T-helper 1 cell treated with Interleukin-12 subunit alpha and Interleukin-12 subunit beta and Interleukin-4 antibody, amounts not matched to agents 30 μg/mL and 1 μg/mL, for 36 hours (primary cell): ENCODE measurements at regions not wholly inside any gene's neighbourhood (a gene's known extent, or its start where the extent isn't known, plus 50 kb on each side); places are given as distances from the start of the nearest gene placed in this dataset.

Source experiments
- H3K27ac Mint-ChIP-seq: one replicate; pipeline ENCODE4 v1.8.0; 2021; ENCODE audit warnings: mild to moderate bottlenecking, mixed read lengths
- H3K27me3 Mint-ChIP-seq: one replicate; pipeline ENCODE4 v1.8.0; 2021; ENCODE audit warnings: low read depth, mixed read lengths
- H3K36me3 Mint-ChIP-seq: one replicate; pipeline ENCODE4 v1.8.0; 2021; ENCODE audit warnings: low read depth, mixed read lengths
- H3K4me1 Mint-ChIP-seq: one replicate; pipeline ENCODE4 v1.8.0; 2021; ENCODE audit warnings: low read depth, mixed read lengths
- H3K4me3 Mint-ChIP-seq: one replicate; pipeline ENCODE4 v1.8.0; 2021; ENCODE audit warnings: mild to moderate bottlenecking, moderate library complexity, mixed read lengths
- H3K9me3 Mint-ChIP-seq: one replicate; pipeline ENCODE4 v1.8.0; 2021; ENCODE audit warnings: mixed read lengths

DNA sequence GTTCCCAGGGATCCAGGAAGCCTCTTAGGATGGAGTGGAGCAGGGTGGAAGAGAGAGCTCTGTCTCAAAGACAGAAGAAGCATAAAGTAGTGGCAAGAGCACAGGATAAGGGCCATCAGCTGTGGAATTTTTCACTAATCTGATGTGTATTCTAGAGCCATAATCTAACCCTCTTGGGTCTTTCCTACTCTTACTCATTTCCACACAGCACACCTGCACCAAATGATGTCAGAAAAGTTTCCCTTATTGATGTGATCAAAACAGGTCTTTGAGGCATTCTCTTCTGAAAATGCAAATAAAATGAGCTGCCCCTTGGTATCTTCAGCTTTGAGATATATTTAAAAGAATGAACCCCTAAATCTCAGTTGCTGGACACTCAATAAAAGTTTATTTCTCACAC is 415.1 kb upstream of the CHST9 start:
- Mint-ChIP-seq H3K4me3 (no peak overlapping the region), H3K36me3 (no peaks in the 10 kb centered on the region), H3K9me3 (no peaks in the 10 kb centered on the region), H3K4me1 (no peaks in the 10 kb centered on the region), H3K27me3 (no peaks in the 10 kb centered on the region), H3K27ac (no peak overlapping the region)

DNA sequence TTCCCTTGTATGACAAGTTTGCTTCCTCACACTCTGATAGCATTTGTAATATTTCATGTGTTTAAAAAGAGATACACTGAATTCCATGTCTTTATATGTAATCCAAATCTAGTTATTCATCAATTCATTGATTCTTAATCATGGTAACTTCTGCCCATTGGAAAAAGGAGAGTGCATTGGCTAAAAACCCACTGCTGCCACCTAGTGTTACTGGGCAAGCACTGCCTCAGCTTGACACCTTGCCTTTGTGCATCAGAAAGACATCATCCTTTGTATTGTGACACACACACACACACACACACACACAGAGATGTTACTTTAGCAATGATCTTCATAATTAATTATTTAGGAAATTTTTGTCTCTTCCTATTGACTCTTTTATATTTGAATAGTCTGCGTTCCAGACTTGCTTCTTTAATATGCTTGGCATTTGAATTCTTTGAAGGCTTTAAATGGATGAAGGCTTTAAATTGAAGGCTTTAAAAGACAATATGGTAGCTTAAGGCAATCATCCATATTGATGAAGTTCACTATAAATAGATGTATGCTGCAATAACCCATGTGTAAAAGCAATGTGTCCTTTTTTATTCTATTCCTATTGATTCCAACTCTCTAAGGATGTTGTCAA is 414.2 kb upstream of the CHST9 start:
- no peak overlapping the region for H3K27ac Mint-ChIP-seq
- H3K9me3 Mint-ChIP-seq = no peaks in the 10 kb centered on the region
- H3K36me3 Mint-ChIP-seq = no peaks in the 10 kb centered on the region
- H3K27me3 Mint-ChIP-seq = no peaks in the 10 kb centered on the region
- H3K4me1 Mint-ChIP-seq = no peaks in the 10 kb centered on the region
- no peak overlapping the region for H3K4me3 Mint-ChIP-seq

DNA sequence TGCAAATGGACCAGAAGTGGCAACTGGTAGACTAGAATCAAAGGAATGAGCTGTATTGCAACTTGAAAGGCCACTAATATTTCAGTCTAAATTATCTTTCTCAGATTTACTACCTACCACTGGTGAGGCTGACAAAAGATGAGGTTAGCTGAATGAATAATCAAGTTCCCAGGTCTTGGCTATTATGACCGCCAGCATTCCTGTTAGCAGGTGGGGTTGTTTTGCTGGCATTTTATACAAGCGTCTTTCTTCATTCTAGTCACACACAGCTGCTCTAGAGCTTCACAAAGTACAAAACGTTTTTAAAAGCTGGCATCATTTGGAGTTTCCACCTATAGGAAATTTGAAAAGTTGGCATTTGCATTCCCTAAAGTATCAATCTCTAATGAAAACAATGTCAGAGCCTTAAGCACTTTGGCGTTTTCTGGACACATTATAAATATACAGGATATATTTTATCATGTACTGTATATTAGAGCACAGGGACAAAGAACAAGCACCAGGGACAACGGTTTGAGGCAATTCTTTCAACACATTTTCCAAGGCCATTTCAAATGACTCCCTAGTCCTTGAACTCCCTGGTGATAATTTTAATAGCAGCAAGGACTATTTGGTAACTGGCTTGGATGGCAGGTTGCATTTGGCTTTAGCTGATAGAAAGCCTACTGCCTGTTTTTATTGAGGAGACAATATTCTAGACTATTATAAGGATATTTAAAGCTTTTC is 410.2 kb upstream of the CHST9 start:
- no peaks in the 10 kb centered on the region for H3K27me3 Mint-ChIP-seq
- H3K4me1 Mint-ChIP-seq = no peaks in the 10 kb centered on the region
- no peak overlapping the region for H3K4me3 Mint-ChIP-seq
- no peak overlapping the region for H3K27ac Mint-ChIP-seq
- no peaks in the 10 kb centered on the region for H3K36me3 Mint-ChIP-seq
- H3K9me3 Mint-ChIP-seq = no peaks in the 10 kb centered on the region

DNA sequence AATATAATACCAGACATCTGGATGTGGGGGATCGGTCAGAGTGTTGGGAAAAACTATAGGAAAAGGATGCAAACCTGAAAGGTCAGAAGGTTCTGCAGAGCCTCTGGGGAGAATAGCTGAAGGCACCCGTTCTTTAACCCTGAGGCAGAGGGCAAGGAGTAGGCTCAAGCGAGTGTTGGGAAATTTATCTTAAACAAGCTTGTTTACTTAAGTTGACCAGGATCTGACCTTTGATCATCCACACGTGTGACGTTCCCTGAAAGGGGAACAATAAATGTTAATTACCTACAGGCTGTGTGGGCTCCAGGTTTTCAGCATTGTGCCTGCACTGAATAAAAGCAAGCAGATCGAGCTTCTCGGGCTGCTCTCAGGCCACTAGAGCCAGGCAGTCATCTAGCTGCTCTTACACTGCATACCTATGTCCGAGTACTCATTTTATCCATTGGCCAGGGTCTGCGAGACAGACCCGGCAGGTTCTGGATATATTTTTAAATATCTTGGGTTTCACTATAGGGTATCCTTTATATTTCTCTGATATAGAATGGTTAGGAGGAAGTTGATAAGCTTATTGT is 400.6 kb upstream of the CHST9 start:
- Mint-ChIP-seq H3K4me3 (no peak overlapping the region), H3K9me3 (peaks cover 4% of the 10 kb centered on the region), H3K4me1 (no peaks in the 10 kb centered on the region)

DNA sequence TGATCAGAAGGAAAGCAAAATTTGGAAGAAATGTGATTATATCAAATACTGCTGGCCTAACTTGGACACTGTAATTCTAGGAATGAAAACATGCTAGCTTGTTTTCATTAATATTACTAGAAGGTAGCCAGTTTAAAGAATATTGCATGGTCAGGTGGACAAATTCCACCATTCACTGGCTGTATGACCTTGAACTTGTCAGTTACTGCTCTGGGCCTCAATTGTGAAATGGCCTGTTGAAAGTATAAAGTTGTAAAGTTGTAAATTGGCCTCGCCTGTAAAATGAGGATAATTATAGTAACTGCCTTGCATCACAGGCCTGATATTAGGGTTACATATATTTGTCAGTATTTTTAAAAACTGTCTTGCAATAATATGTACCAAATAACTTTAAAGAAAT is 398.4 kb upstream of the CHST9 start:
- Mint-ChIP-seq H3K4me1 (no peaks in the 10 kb centered on the region), H3K27me3 (no peaks in the 10 kb centered on the region), H3K36me3 (no peaks in the 10 kb centered on the region), H3K4me3 (no peak overlapping the region), H3K9me3 (peaks cover 4% of the 10 kb centered on the region), H3K27ac (no peak overlapping the region)

More for the DNA sequence above, 400.6 kb upstream of the CHST9 start:
- Mint-ChIP-seq H3K36me3 (no peaks in the 10 kb centered on the region), H3K27ac (no peak overlapping the region), H3K27me3 (no peaks in the 10 kb centered on the region)

DNA sequence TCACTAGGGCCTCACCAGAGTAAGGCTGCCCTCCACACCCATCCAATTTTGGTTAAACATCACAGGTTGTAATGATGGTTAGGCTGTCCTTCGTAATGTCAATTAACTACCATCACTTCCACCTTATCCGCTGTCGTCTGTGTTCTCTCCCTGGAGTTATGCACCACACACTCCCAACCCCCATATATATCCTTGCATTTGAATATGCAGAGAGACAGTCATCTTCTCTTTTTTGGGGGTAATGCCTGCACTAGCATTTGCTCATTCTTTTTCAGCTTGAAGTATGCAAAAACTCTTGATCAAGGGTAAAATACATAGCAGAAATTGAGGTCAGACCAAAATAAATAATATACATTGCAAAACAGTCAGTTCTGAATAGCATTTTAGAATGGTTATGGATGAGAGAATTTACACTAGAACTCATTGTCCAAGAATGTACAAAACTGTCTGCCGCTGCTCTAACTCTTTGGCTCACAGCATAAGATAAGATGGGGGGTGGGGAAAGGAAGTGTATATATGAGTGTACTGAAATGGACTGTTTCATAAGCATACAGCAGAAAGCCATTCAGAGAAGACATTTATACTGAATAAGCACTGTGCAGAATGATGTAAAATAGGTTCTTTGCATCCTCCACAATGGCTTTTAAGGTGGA is 397.8 kb upstream of the CHST9 start:
- Mint-ChIP-seq H3K9me3 (peaks cover 4% of the 10 kb centered on the region), H3K4me1 (no peaks in the 10 kb centered on the region), H3K36me3 (no peaks in the 10 kb centered on the region), H3K27ac (no peak overlapping the region), H3K4me3 (no peak overlapping the region), H3K27me3 (no peaks in the 10 kb centered on the region)

DNA sequence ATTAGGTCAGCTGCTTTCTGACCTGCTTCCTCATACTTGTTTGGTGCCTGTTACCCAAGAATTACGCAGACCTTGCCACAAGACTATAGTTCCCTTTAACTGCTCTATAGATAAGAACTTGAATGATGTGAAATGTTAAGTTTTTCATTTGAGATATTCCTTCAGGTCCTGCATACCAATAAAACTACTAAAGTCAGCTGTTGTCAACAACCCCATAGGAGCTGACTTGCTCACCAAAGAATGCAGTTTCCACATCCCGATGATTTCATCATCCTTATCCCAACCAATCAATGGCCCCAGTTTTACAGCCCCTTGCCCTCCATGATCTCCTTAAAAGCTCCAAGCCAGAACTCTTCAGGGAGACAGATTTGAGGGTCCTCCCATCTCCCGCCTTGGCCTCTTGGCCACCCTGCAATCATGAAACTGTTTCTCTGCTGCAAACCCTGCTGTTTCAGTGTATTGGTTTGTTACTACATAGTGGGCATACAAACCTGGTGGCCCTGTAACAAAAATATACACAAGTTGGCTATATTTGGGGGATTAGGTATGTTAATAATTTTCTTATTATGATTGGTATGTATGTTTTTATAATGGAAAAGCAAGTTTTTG is 396.3 kb upstream of the CHST9 start:
- Mint-ChIP-seq H3K27ac (no peak overlapping the region), H3K9me3 (peaks cover 4% of the 10 kb centered on the region), H3K27me3 (no peaks in the 10 kb centered on the region), H3K36me3 (no peaks in the 10 kb centered on the region), H3K4me1 (no peaks in the 10 kb centered on the region), H3K4me3 (no peak overlapping the region)

DNA sequence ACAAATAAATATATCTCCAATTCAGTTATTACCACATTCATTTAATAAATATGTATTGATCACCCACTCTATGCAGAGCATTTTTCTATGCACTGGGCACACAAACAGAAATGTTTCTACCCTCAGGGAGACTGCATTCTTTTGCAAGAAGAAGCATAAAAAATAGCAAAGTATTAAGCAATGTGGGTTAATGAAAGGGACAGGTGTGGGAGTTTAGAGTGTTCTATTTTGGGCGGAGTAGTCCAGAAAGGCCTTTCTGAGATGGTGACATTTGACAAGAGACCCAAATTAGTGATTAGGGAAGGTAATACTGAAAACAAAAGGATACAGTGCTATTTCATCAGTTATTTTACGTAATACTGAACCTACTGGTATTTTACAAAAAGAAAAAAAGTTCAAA is 394.3 kb upstream of the CHST9 start:
- Mint-ChIP-seq H3K4me3 (no peak overlapping the region), H3K4me1 (no peaks in the 10 kb centered on the region), H3K27ac (no peak overlapping the region), H3K36me3 (no peaks in the 10 kb centered on the region), H3K27me3 (no peaks in the 10 kb centered on the region), H3K9me3 (peaks cover 4% of the 10 kb centered on the region)

DNA sequence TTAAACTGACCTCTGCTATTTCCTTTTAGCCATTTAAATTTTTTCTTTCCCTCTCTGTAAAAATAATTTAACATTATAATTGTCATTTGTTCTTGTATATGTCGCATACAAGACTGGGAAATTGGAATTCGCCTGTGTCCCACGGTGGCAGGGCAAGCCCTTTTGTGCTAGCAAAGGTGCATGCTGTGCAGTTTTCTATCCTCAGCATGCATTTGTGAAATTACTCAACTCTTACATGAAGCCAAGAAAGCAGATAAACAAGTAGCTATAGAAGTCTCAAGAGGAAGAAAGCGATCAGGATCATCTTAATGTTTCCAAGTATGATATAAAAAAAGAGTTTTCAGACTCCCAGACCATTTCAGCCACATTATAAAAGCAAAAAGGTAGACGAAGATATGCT is 392.6 kb upstream of the CHST9 start:
- Mint-ChIP-seq H3K36me3 (no peaks in the 10 kb centered on the region), H3K4me3 (no peak overlapping the region), H3K4me1 (no peaks in the 10 kb centered on the region), H3K9me3 (peaks cover 4% of the 10 kb centered on the region), H3K27ac (no peak overlapping the region), H3K27me3 (no peaks in the 10 kb centered on the region)

DNA sequence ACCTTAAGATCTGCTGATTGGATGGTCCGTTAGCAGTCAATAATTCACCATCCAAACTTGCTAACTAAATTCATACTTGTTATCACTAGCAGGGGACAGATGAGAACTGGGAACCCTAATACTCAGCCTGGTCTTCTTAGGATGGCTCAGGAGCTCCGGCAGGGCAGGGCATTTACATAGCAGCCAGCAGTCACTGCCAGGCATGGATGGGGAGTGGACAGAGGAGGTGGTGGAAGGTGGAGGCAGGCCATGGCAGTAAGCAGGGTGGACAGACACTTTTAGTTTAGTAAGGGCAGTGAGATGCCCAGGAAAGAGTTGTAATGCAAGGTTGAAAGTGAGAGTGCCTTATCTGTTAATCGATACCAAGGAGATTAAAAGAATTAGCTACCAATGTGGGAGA is 392.2 kb upstream of the CHST9 start:
- H3K9me3 Mint-ChIP-seq = peaks cover 3% of the 10 kb centered on the region
- no peaks in the 10 kb centered on the region for H3K36me3 Mint-ChIP-seq
- H3K4me3 Mint-ChIP-seq = no peak overlapping the region
- H3K27me3 Mint-ChIP-seq = no peaks in the 10 kb centered on the region
- no peaks in the 10 kb centered on the region for H3K4me1 Mint-ChIP-seq
- no peak overlapping the region for H3K27ac Mint-ChIP-seq

DNA sequence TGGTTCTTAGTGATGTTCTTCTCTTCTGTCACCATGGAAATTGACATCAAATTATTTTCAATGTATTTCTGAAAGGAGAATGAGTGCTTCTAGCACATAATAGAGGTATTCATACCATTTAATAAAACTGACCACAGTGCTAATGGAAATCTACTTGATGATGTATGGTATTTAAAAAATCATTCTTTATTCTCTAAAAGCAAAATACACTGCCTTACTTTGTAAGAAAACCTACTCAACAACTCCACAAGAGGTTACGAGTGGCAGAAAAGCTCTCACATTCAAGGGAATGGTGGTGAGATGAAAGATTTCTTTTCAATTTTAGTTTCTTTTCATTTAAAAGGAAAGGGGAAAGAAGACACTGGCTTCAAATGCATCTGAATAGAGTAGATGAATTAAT is 382.3 kb upstream of the CHST9 start:
- no peak overlapping the region for H3K27ac Mint-ChIP-seq
- no peaks in the 10 kb centered on the region for H3K4me1 Mint-ChIP-seq
- H3K27me3 Mint-ChIP-seq = no peaks in the 10 kb centered on the region
- peaks cover 4% of the 10 kb centered on the region for H3K9me3 Mint-ChIP-seq
- no peaks in the 10 kb centered on the region for H3K36me3 Mint-ChIP-seq
- no peak overlapping the region for H3K4me3 Mint-ChIP-seq

DNA sequence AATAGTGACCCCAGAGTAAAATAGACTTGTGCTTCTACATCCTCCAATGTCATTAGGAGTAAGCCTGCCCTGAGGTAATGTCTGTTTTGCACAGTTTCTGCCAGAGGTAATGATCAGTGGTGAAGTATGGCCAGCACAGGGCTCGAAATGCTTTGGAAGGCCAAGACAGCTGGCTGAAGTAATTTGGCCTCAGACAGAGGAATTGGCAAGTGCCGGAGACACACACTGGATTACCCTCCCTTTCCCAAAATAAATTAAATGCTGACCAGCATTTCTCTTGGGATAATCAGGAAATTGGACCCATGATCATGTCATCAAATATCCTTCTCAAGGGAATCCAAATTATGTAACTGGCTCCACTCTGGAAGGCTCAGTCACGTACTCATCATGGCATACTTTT is 379.0 kb upstream of the CHST9 start:
- H3K36me3 Mint-ChIP-seq = no peaks in the 10 kb centered on the region
- H3K9me3 Mint-ChIP-seq = no peaks in the 10 kb centered on the region
- no peak overlapping the region for H3K27ac Mint-ChIP-seq
- no peak overlapping the region for H3K4me3 Mint-ChIP-seq
- H3K4me1 Mint-ChIP-seq = no peaks in the 10 kb centered on the region
- no peaks in the 10 kb centered on the region for H3K27me3 Mint-ChIP-seq

DNA sequence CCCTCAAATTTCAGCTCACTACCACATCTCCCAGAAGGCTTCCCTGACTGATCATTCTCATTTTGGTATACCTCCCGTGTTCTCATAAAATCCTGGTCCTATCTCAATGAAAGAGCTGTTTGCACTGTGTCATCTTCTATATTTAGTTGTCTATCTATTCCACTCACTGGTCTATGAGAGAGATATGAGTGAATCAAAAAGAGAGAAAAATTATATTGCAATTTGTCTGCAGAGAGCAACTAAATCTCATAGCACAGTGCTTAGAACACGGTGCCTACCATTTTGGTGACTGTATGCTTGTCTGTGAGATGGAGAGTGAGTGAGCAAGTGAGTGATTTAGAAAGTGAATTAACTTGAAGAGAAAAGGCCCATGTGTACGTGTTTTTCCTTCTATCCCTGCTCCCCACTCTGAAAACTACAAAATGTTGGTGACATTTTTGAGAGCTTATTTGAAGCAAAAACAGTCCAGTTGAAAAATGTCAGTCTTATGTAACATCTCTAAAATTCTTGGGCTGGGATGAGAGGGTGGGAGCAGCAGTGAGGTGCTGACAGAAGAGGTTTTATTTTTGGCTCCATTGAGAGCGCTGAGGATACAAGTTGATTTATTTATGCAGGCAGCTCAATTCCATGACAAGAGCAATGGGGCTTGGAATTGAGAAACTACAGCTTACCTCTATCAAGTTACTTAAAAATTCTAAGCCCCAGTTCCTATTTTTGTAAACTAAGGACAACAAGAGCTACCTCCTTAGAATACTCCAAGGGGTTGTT is 373.5 kb upstream of the CHST9 start:
- no peaks in the 10 kb centered on the region for H3K4me1 Mint-ChIP-seq
- peaks cover 12% of the 10 kb centered on the region for H3K9me3 Mint-ChIP-seq
- no peak overlapping the region for H3K27ac Mint-ChIP-seq

DNA sequence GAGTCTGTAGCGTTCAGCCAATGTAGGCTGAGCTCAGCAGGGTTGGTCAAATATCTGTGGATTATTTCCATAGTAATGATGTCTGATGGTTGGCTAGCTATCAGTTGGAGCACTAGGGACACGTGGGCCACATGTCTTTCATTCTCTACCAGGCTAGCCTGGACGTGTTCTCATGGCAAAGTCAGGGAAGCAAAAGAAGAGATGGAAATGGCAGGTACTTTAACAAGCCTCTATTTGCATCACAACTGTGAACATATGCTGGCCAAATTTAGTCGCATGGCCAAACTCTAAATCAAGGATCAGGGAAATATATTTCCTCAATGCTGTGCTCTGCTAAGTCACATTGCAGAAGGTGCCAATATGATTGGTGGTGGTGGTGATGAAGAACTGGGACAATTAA is 371.6 kb upstream of the CHST9 start:
- Mint-ChIP-seq H3K4me3 (no peak overlapping the region), H3K9me3 (peaks cover 12% of the 10 kb centered on the region), H3K4me1 (no peaks in the 10 kb centered on the region), H3K27me3 (no peaks in the 10 kb centered on the region), H3K36me3 (no peaks in the 10 kb centered on the region), H3K27ac (no peak overlapping the region)

More for the DNA sequence above, 373.5 kb upstream of the CHST9 start:
- Mint-ChIP-seq H3K27me3 (no peaks in the 10 kb centered on the region), H3K4me3 (no peak overlapping the region), H3K36me3 (no peaks in the 10 kb centered on the region)
